Fibroblast of the aortic adventitia (primary cell): ENCODE measurements at regions not wholly inside any gene's neighbourhood (a gene's known extent, or its start where the extent isn't known, plus 50 kb on each side); places are given as distances from the start of the nearest gene placed in this dataset.

ENCODE experiments used
- DNase-seq: peaks from one replicate; pipeline ENCODE4 v3.0.0-alpha.2; 2010; ENCODE audit warnings: low read depth
- H3K4me3 ChIP-seq: 2 replicates; pipeline ENCODE4 v1.5.1; 2011; ENCODE audit warnings: low read depth, mild to moderate bottlenecking, control low read depth, low read length, moderate library complexity
- CTCF ChIP-seq: IDR thresholded peaks from 2 replicates; pipeline ENCODE4 v1.5.1; 2011; ENCODE audit warnings: mild to moderate bottlenecking, low read length, control low read depth, inconsistent platforms; ENCODE audit not compliant: insufficient read depth

- TF ChIP-seq CTCF = no peak
- no peak for DNase-seq
- H3K4me3 ChIP-seq = no peak overlapping the region
Measured at GRCh38 chr16:47947723-47948122, 208.1 kb downstream of the ABCC12 start.

GRCh38 chr16:47946092-47946491 is 209.7 kb downstream of the ABCC12 start:
- no peak overlapping the region for H3K4me3 ChIP-seq
- no peak for TF ChIP-seq CTCF
- no peak for DNase-seq

- TF ChIP-seq CTCF = no peak
- H3K4me3 ChIP-seq = no peak overlapping the region
- DNase-seq = no peak
Measured at GRCh38 chr16:47944589-47944988, 211.2 kb downstream of the ABCC12 start.

- no peak for TF ChIP-seq CTCF
- no peak overlapping the region for H3K4me3 ChIP-seq
- no peak for DNase-seq
Measured at GRCh38 chr16:47943235-47943634, 212.6 kb downstream of the ABCC12 start.

- no peak overlapping the region for H3K4me3 ChIP-seq
- no peak for TF ChIP-seq CTCF
- DNase-seq = no peak
Measured at GRCh38 chr16:47940466-47940865, 215.3 kb downstream of the ABCC12 start.

GRCh38 chr16:47939680-47940079 is 216.1 kb downstream of the ABCC12 start:
- no peak for TF ChIP-seq CTCF
- H3K4me3 ChIP-seq = no peak overlapping the region
- DNase-seq = no peak

GRCh38 chr16:47938272-47938671 is 217.5 kb downstream of the ABCC12 start:
- TF ChIP-seq CTCF = no peak
- no peak for DNase-seq
- no peak overlapping the region for H3K4me3 ChIP-seq
